Ascending aorta (tissue), 2 donors: ENCODE measurements at regions not wholly inside any gene's neighbourhood (a gene's known extent, or its start where the extent isn't known, plus 50 kb on each side); places are given as distances from the start of the nearest gene placed in this dataset.

Experiments
- DNase-seq, 2 donors: peaks; one replicate each; pipeline ENCODE4 v3.0.0-alpha.2; 2019; ENCODE audit warnings: low spot score in 2 of 2
- H3K27ac ChIP-seq, 2 donors: fragments of 200-600 bp; sonication (generic); one replicate each; pipeline ENCODE4 v1.5.1; 2016 to 2017; ENCODE audit warnings: mild to moderate bottlenecking in 1 of 2
- H3K27me3 ChIP-seq: fragments of 200-600 bp; sonication (generic); one replicate; pipeline ENCODE4 v1.5.1; 2017
- H3K36me3 ChIP-seq, 2 donors: fragments of 200-600 bp; sonication (generic); one replicate each; pipeline ENCODE4 v1.5.1; 2016
- H3K4me1 ChIP-seq, 2 donors: fragments of 200-600 bp; sonication (generic); one replicate each; pipeline ENCODE4 v1.5.1; 2016 to 2017; ENCODE audit warnings: mild to moderate bottlenecking in 1 of 2
- H3K4me3 ChIP-seq, 2 donors: fragments of 200-600 bp; sonication (generic); one replicate each; pipeline ENCODE4 v1.5.1; 2016 to 2017; ENCODE audit warnings: mild to moderate bottlenecking in 1 of 2
- H3K9me3 ChIP-seq, 2 donors: fragments of 200-600 bp; sonication (generic); one replicate each; pipeline ENCODE4 v1.5.1; 2016
- CTCF ChIP-seq, 3 experiments: fragments of 200-600 bp in 2 of 3; fragments of 450-650 bp in 1 of 3; sonication (generic) in 2 of 3; IDR thresholded peaks; one replicate each; pipeline ENCODE4 v1.5.1; 2016 to 2019; ENCODE audit warnings: antibody characterized with exemption in 3 of 3, mild to moderate bottlenecking in 1 of 3, moderate library complexity in 1 of 3
- intact Hi-C: fragments of 100-400 bp; cut with DNase I; formaldehyde crosslinking; loops from one replicate; pipeline ENCODE4 v1.15.1; 2023

GRCh38 chr12:20967756-20968155 lies 157.3 kb downstream of the SLCO1B3 start:
- no peaks in the 10 kb centered on the region for H3K36me3 ChIP-seq
- H3K27me3 ChIP-seq, result no peaks in the 10 kb centered on the region
- intact Hi-C loops, result no loop called here
- no peak overlapping the region for H3K27ac ChIP-seq
- peaks cover 0 to 3% of the 10 kb centered on the region in 2 donors for H3K4me1 ChIP-seq
- no peaks in the 10 kb centered on the region for H3K9me3 ChIP-seq
- TF ChIP-seq CTCF (IDR thresholded peaks at IDR 0.05), result no peak
- no peak overlapping the region for H3K4me3 ChIP-seq
- DNase-seq, result no peak

- H3K27ac ChIP-seq, result no peak overlapping the region
- H3K4me3 ChIP-seq, result no peak overlapping the region
- intact Hi-C loops, result no loop called here
- no peak for TF ChIP-seq CTCF (IDR thresholded peaks at IDR 0.05)
- peaks cover 0 to under 1% of the 10 kb centered on the region in 2 donors for H3K4me1 ChIP-seq
- no peaks in the 10 kb centered on the region for H3K9me3 ChIP-seq
- no peaks in the 10 kb centered on the region for H3K27me3 ChIP-seq
- DNase-seq, result no peak
- no peaks in the 10 kb centered on the region for H3K36me3 ChIP-seq
These were observed 159.3 kb downstream of the SLCO1B3 start for GRCh38 chr12:20969766-20970165.

DNA sequence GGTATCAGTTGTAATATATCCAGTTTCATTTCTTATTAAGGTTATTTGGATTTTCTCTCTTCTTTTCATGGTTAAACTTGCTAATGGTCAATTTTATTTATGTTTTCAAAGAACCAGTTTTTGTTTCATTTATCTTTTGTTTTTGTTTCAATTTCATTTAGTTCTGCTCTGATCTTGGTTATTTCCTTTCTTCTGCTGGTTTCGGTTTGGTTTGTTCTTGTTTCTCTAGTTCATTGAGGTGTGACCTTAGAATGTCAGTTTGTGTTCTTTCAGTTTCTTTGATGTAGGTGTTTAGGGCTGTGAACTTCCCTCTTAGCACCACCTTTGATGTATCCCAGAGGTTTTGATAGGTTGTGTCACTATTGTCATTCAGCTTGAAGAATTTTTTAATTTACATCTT lies 145.6 kb upstream of the SLCO1B1 start:
- TF ChIP-seq CTCF (IDR thresholded peaks at IDR 0.05), result no peak
- Histone ChIP-seq H3K4me1 (no peaks in the 10 kb centered on the region), H3K4me3 (no peak overlapping the region), H3K27ac (no peak overlapping the region), H3K9me3 (peaks cover 0 to 6% of the 10 kb centered on the region in 2 donors), H3K27me3 (no peaks in the 10 kb centered on the region), H3K36me3 (no peaks in the 10 kb centered on the region)
- DNase-seq, result no peak
- intact Hi-C loops, result no loop called here

- DNase-seq, result no peak
- peaks cover 0 to 8% of the 10 kb centered on the region in 2 donors for H3K9me3 ChIP-seq
- no peak overlapping the region for H3K27ac ChIP-seq
- no peaks in the 10 kb centered on the region for H3K4me1 ChIP-seq
- intact Hi-C loops, result no loop called here
- no peak for TF ChIP-seq CTCF (IDR thresholded peaks at IDR 0.05)
- no peaks in the 10 kb centered on the region for H3K27me3 ChIP-seq
- no peak overlapping the region for H3K4me3 ChIP-seq
- no peaks in the 10 kb centered on the region for H3K36me3 ChIP-seq
These were observed 129.2 kb upstream of the SLCO1B1 start for GRCh38 chr12:21001778-21002177.

GRCh38 chr12:21025656-21026055 lies 105.3 kb upstream of the SLCO1B1 start:
- Histone ChIP-seq H3K36me3 (no peaks in the 10 kb centered on the region), H3K4me3 (no peak overlapping the region), H3K27me3 (no peaks in the 10 kb centered on the region), H3K4me1 (no peaks in the 10 kb centered on the region), H3K9me3 (no peaks in the 10 kb centered on the region), H3K27ac (no peak overlapping the region)
- no peak for TF ChIP-seq CTCF (IDR thresholded peaks at IDR 0.05)
- no peak for DNase-seq
- intact Hi-C loops, result no loop called here

DNA sequence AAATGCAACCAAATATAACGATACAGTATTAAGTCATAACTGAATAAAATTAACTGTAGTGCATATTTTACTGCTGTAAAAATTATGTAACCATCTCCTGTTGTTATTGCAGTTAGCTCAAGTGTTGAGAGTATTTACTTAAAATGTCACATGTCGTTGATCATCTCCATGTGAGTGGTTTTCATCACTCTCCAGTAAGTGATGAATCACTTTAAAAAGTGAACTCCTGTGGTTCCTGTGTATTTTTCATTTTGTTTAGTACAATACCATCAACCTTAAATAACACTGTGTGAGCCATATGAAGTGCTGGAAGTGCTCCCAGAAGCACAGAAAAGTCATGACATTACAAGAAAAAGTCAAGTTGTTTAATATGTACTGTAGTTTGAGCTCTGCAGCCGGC lies 104.7 kb upstream of the SLCO1B1 start:
- DNase-seq, result no peak
- TF ChIP-seq CTCF (IDR thresholded peaks at IDR 0.05), result no peak
- H3K27me3 ChIP-seq, result no peaks in the 10 kb centered on the region
- no peak overlapping the region for H3K4me3 ChIP-seq
- H3K27ac ChIP-seq, result no peak overlapping the region
- H3K4me1 ChIP-seq, result no peaks in the 10 kb centered on the region
- no peaks in the 10 kb centered on the region for H3K36me3 ChIP-seq
- H3K9me3 ChIP-seq, result no peaks in the 10 kb centered on the region
- intact Hi-C loops, result no loop called here
